Ascending aorta (tissue), 2 donors: ENCODE measurements at regions not wholly inside any gene's neighbourhood (a gene's known extent, or its start where the extent isn't known, plus 50 kb on each side); places are given as distances from the start of the nearest gene placed in this dataset.

Experiments used
- DNase-seq, 2 donors: peaks; one replicate each; pipeline ENCODE4 v3.0.0-alpha.2; 2019; ENCODE audit warnings: low spot score in 2 of 2
- H3K27ac ChIP-seq, 2 donors: fragments of 200-600 bp; sonication (generic); one replicate each; pipeline ENCODE4 v1.5.1; 2016 to 2017; ENCODE audit warnings: mild to moderate bottlenecking in 1 of 2
- H3K27me3 ChIP-seq: fragments of 200-600 bp; sonication (generic); one replicate; pipeline ENCODE4 v1.5.1; 2017
- H3K36me3 ChIP-seq, 2 donors: fragments of 200-600 bp; sonication (generic); one replicate each; pipeline ENCODE4 v1.5.1; 2016
- H3K4me1 ChIP-seq, 2 donors: fragments of 200-600 bp; sonication (generic); one replicate each; pipeline ENCODE4 v1.5.1; 2016 to 2017; ENCODE audit warnings: mild to moderate bottlenecking in 1 of 2
- H3K4me3 ChIP-seq, 2 donors: fragments of 200-600 bp; sonication (generic); one replicate each; pipeline ENCODE4 v1.5.1; 2016 to 2017; ENCODE audit warnings: mild to moderate bottlenecking in 1 of 2
- H3K9me3 ChIP-seq, 2 donors: fragments of 200-600 bp; sonication (generic); one replicate each; pipeline ENCODE4 v1.5.1; 2016
- intact Hi-C: fragments of 100-400 bp; cut with DNase I; formaldehyde crosslinking; loops from one replicate; pipeline ENCODE4 v1.15.1; 2023
- TF ChIP-seq, protein P1 (sequence below), 3 experiments: fragments of 200-600 bp in 2 of 3; fragments of 450-650 bp in 1 of 3; sonication (generic) in 2 of 3; IDR thresholded peaks; one replicate each; pipeline ENCODE4 v1.5.1; 2016 to 2019; ENCODE audit warnings: antibody characterized with exemption in 3 of 3, mild to moderate bottlenecking in 1 of 3, moderate library complexity in 1 of 3

- no peak overlapping the region for H3K27ac ChIP-seq
- no peaks in the 10 kb centered on the region for H3K27me3 ChIP-seq
- H3K9me3 ChIP-seq, result no peaks in the 10 kb centered on the region
- H3K4me1 ChIP-seq, result no peaks in the 10 kb centered on the region
- no peak for DNase-seq
- no peak overlapping the region for H3K4me3 ChIP-seq
- TF ChIP-seq, protein P1, sequence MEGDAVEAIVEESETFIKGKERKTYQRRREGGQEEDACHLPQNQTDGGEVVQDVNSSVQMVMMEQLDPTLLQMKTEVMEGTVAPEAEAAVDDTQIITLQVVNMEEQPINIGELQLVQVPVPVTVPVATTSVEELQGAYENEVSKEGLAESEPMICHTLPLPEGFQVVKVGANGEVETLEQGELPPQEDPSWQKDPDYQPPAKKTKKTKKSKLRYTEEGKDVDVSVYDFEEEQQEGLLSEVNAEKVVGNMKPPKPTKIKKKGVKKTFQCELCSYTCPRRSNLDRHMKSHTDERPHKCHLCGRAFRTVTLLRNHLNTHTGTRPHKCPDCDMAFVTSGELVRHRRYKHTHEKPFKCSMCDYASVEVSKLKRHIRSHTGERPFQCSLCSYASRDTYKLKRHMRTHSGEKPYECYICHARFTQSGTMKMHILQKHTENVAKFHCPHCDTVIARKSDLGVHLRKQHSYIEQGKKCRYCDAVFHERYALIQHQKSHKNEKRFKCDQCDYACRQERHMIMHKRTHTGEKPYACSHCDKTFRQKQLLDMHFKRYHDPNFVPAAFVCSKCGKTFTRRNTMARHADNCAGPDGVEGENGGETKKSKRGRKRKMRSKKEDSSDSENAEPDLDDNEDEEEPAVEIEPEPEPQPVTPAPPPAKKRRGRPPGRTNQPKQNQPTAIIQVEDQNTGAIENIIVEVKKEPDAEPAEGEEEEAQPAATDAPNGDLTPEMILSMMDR (IDR thresholded peaks at IDR 0.05), result no peak
- intact Hi-C loops, result no loop called here
- no peaks in the 10 kb centered on the region for H3K36me3 ChIP-seq
Observed at GRCh38 chr2:146678516-146678915, 1166.3 kb upstream of the ACVR2A start.

DNA sequence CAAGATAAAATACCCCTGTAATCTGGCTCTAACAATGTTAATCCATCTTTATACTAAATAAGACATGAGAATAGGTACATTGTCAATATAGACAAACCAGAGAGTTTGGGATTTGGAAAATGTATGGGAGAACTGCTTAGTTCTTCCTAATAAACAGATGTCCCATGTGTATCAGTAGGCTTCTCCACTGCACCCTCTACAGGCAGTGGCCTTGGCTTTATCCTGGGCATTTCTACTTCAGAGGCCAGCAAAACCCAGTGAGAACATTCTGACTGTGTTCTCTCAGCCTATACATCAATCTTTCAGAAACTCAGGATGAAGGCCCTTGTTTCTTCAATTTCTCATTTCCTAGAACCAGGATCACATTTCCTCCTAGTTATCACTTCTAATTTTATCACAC is 1167.5 kb upstream of the ACVR2A start:
- H3K4me1 ChIP-seq, result no peaks in the 10 kb centered on the region
- no peaks in the 10 kb centered on the region for H3K27me3 ChIP-seq
- H3K9me3 ChIP-seq, result no peaks in the 10 kb centered on the region
- no peak overlapping the region for H3K4me3 ChIP-seq
- no peaks in the 10 kb centered on the region for H3K36me3 ChIP-seq
- DNase-seq, result no peak
- TF ChIP-seq, protein P1 (IDR thresholded peaks at IDR 0.05), result no peak
- no peak overlapping the region for H3K27ac ChIP-seq
- intact Hi-C loops, result no loop called here

GRCh38 chr2:146669735-146670134 is 1175.1 kb upstream of the ACVR2A start:
- H3K27ac ChIP-seq, result no peak overlapping the region
- TF ChIP-seq, protein P1 (IDR thresholded peaks at IDR 0.05), result no peak
- intact Hi-C loops, result no loop called here
- H3K27me3 ChIP-seq, result no peaks in the 10 kb centered on the region
- H3K9me3 ChIP-seq, result no peaks in the 10 kb centered on the region
- DNase-seq, result no peak
- H3K4me1 ChIP-seq, result no peaks in the 10 kb centered on the region
- no peaks in the 10 kb centered on the region for H3K36me3 ChIP-seq
- no peak overlapping the region for H3K4me3 ChIP-seq

DNA sequence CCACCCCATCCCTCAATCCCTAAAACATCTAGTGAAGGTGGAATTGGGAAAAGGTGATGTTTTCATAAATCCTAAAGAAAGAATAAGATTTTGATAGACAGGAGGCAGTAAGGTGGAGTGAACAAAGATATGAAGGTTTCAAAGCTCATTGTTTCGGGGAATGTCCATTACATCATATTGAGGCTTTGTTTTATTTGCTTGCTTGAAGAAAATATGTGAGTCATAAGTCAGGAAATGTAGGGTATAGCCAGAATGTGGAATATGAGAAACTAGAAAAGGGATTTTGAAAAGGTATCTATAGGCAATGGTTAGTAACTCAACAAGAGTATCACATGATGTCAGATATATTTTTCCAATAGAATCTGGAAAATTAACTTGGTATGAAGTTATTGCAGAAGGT is 1178.5 kb upstream of the ACVR2A start:
- TF ChIP-seq, protein P1 (IDR thresholded peaks at IDR 0.05), result no peak
- DNase-seq, result no peak
- no peak overlapping the region for H3K4me3 ChIP-seq
- no peaks in the 10 kb centered on the region for H3K9me3 ChIP-seq
- H3K27ac ChIP-seq, result no peak overlapping the region
- H3K4me1 ChIP-seq, result no peaks in the 10 kb centered on the region
- H3K27me3 ChIP-seq, result no peaks in the 10 kb centered on the region
- intact Hi-C loops, result no loop called here
- H3K36me3 ChIP-seq, result no peaks in the 10 kb centered on the region

GRCh38 chr2:146665800-146666199 is 1179.0 kb upstream of the ACVR2A start:
- H3K36me3 ChIP-seq, result no peaks in the 10 kb centered on the region
- intact Hi-C loops, result no loop called here
- H3K9me3 ChIP-seq, result no peaks in the 10 kb centered on the region
- H3K4me3 ChIP-seq, result no peak overlapping the region
- H3K27me3 ChIP-seq, result no peaks in the 10 kb centered on the region
- H3K27ac ChIP-seq, result no peak overlapping the region
- no peaks in the 10 kb centered on the region for H3K4me1 ChIP-seq
- DNase-seq, result no peak
- TF ChIP-seq, protein P1 (IDR thresholded peaks at IDR 0.05), result no peak

DNA sequence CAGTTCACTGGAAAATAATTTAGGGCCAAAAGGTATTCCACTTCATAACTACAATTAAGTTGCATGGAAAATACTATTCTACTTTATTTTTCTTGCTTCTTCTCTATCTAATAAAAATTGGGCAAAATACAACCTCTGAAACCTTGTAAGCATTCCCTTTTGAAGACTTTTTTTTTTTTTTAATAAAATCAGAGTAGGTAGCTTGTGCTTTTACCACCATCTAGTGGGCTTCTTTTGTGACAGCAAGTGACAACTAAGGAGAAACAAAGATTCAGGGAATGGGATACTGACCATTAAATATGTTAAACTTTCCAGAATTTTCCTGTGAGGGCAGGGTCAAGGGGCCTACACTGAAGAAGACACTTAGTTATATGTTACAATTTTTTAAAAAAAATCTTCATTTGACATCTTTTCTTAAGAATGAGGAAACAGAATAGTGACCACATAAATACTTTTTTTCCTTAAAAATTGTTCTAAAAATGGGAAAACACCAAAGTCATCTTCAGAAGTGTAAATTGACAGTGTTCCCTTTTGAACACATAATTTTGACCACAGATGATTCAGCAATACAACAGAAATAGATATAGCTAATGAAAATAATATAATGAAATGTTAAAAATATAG is 1183.2 kb upstream of the ACVR2A start:
- Histone ChIP-seq H3K9me3 (no peaks in the 10 kb centered on the region), H3K27ac (no peak overlapping the region), H3K36me3 (no peaks in the 10 kb centered on the region), H3K27me3 (no peaks in the 10 kb centered on the region), H3K4me3 (no peak overlapping the region), H3K4me1 (no peaks in the 10 kb centered on the region)
- TF ChIP-seq, protein P1 (IDR thresholded peaks at IDR 0.05), result peak in 2 of 3 experiments; percentile 22 to 41
- intact Hi-C loops, result no loop called here
- DNase-seq, result no peak
